ENCODE measurements at regions not wholly inside any gene's neighbourhood (a gene's known extent, or its start where the extent isn't known, plus 50 kb on each side); places are given as distances from the start of the nearest gene placed in this dataset.
"Not testable (repeated sequence)": the region's sequence is repeated elsewhere in the genome, so short reads cannot be mapped to it uniquely, and the experiment has no call there.

- no peak for DNase-seq (ENCODE audit: low read depth in 3 of 3, low spot score in 2 of 3)
These were observed 96.4 kb upstream of the IGSF10 start for GRCh38 chr3:151557068-151557840.

- no peak for DNase-seq (ENCODE audit: low read depth in 3 of 3, low spot score in 2 of 3)
These were observed 95.7 kb upstream of the IGSF10 start for GRCh38 chr3:151556596-151556995.

GRCh38 chr3:151555523-151555922 lies 94.7 kb upstream of the IGSF10 start:
- no peak for DNase-seq (ENCODE audit: low read depth in 3 of 3, low spot score in 2 of 3)

GRCh38 chr3:151553888-151554287 lies 93.0 kb upstream of the IGSF10 start:
- DNase-seq (ENCODE audit: low read depth in 3 of 3, low spot score in 2 of 3) = no peak

GRCh38 chr3:151552589-151552988 lies 91.7 kb upstream of the IGSF10 start:
- DNase-seq (ENCODE audit: low read depth in 3 of 3, low spot score in 2 of 3) = no peak

- no peak for DNase-seq (ENCODE audit: low read depth in 3 of 3, low spot score in 2 of 3)
These were observed 89.8 kb upstream of the IGSF10 start for GRCh38 chr3:151550642-151551041.

GRCh38 chr3:151550025-151550618 lies 89.3 kb upstream of the IGSF10 start:
- no peak for DNase-seq (ENCODE audit: low read depth in 3 of 3, low spot score in 2 of 3)

GRCh38 chr3:151548195-151548594 lies 87.3 kb upstream of the IGSF10 start:
- DNase-seq (ENCODE audit: low read depth in 3 of 3, low spot score in 2 of 3) = no peak

GRCh38 chr3:151544164-151544548 lies 83.3 kb upstream of the IGSF10 start:
- DNase-seq (ENCODE audit: low read depth in 3 of 3, low spot score in 2 of 3) = no peak

GRCh38 chr3:151541178-151541577 lies 80.3 kb upstream of the IGSF10 start:
- DNase-seq (ENCODE audit: low read depth in 3 of 3, low spot score in 2 of 3) = no peak

GRCh38 chr3:151539599-151539998 lies 78.7 kb upstream of the IGSF10 start:
- DNase-seq (ENCODE audit: low read depth in 3 of 3, low spot score in 2 of 3) = no peak

- peak in 1 of 3 donors; percentile 17 for DNase-seq (ENCODE audit: low read depth in 3 of 3, low spot score in 2 of 3)
These were observed 77.9 kb upstream of the IGSF10 start for GRCh38 chr3:151538456-151539393.

- no peak for DNase-seq (ENCODE audit: low read depth in 3 of 3, low spot score in 2 of 3)
These were observed 76.9 kb upstream of the IGSF10 start for GRCh38 chr3:151537726-151538125.

GRCh38 chr3:151526757-151527156 lies 65.9 kb upstream of the IGSF10 start:
- DNase-seq (ENCODE audit: low read depth in 3 of 3, low spot score in 2 of 3) = no peak

GRCh38 chr3:151520105-151520504 lies 59.2 kb upstream of the IGSF10 start:
- no peak for DNase-seq (ENCODE audit: low read depth in 3 of 3, low spot score in 2 of 3)

- DNase-seq (ENCODE audit: low read depth in 3 of 3, low spot score in 2 of 3) = not testable (repeated sequence)
These were observed 50.6 kb upstream of the IGSF10 start for GRCh38 chr3:151511433-151511832.

All from right renal cortex interstitium (tissue), 3 donors.